Cardiac fibroblast (primary cell): ENCODE measurements at regions not wholly inside any gene's neighbourhood (a gene's known extent, or its start where the extent isn't known, plus 50 kb on each side); places are given as distances from the start of the nearest gene placed in this dataset.

Experiments
- DNase-seq, 2 donors: peaks; one replicate each; pipeline versions ENCODE4 v3.0.0 to v3.0.0-alpha.2; 2010; ENCODE audit warnings: low read depth in 2 of 2
- H3K4me3 ChIP-seq, 2 donors: replicated peaks in 1 of 2; 1 replicate in 1 of 2; 2 replicates in 1 of 2; pipeline ENCODE4 v1.5.1; 2011; ENCODE audit warnings: low read depth in 2 of 2, low read length in 2 of 2, mild to moderate bottlenecking in 2 of 2, moderate library complexity in 1 of 2
- CTCF ChIP-seq: IDR thresholded peaks from one replicate; pipeline ENCODE4 v1.5.1; 2011; ENCODE audit warnings: low read depth, mild to moderate bottlenecking, low read length, inconsistent platforms

GRCh38 chr6:10193321-10193720 lies 221.6 kb downstream of the TFAP2A start:
- no peak for DNase-seq
- no peak for TF ChIP-seq CTCF

GRCh38 chr6:10190042-10190441 lies 224.8 kb downstream of the TFAP2A start:
- DNase-seq: no peak
- H3K4me3 ChIP-seq: no peak overlapping the region
- no peak for TF ChIP-seq CTCF

More at GRCh38 chr6:10193321-10193720, 221.6 kb downstream of the TFAP2A start:
- H3K4me3 ChIP-seq: no peak overlapping the region

GRCh38 chr6:10184371-10185227 lies 230.3 kb downstream of the TFAP2A start:
- DNase-seq: no peak
- no peak for TF ChIP-seq CTCF
- no peak overlapping the region for H3K4me3 ChIP-seq

- no peak overlapping the region for H3K4me3 ChIP-seq
- no peak for DNase-seq
- no peak for TF ChIP-seq CTCF
Measured at GRCh38 chr6:10180138-10181074, 234.5 kb downstream of the TFAP2A start.

- DNase-seq: no peak
- TF ChIP-seq CTCF: no peak
Measured at GRCh38 chr6:10177704-10178103, 237.2 kb downstream of the TFAP2A start.

GRCh38 chr6:10175362-10175761 lies 239.5 kb downstream of the TFAP2A start:
- no peak overlapping the region for H3K4me3 ChIP-seq
- TF ChIP-seq CTCF: no peak
- DNase-seq: no peak

More at GRCh38 chr6:10177704-10178103, 237.2 kb downstream of the TFAP2A start:
- H3K4me3 ChIP-seq: no peak overlapping the region
